ENCODE measurements at regions not wholly inside any gene's neighbourhood (a gene's known extent, or its start where the extent isn't known, plus 50 kb on each side); places are given as distances from the start of the nearest gene placed in this dataset.

GRCh38 chr15:81056304-81056703 lies 55.6 kb downstream of the TLNRD1 start:
- no peak overlapping the region for H3K9ac ChIP-seq (ENCODE audit: low read depth in 1 of 2, low read length in 2 of 2)
- peaks cover 5 to 14% (median 12%) of the 10 kb centered on the region in 4 donors for H3K4me1 ChIP-seq (ENCODE audit: control insufficient read depth in 4 of 4, insufficient read depth in 4 of 4, low read length in 3 of 4)
- 25% methylated on average over 1 of the region's 1 CpG for WGBS
- no peak overlapping the region for H3K27ac ChIP-seq (ENCODE audit: low read depth in 1 of 2, low read length in 2 of 2)
- no peaks in the 10 kb centered on the region for H3K9me3 ChIP-seq (ENCODE audit: control insufficient read depth in 4 of 4, low read length in 3 of 4)
- H3K4me3 ChIP-seq (ENCODE audit: low read depth in 1 of 3, low read length in 3 of 3), result no peak overlapping the region
- no peaks in the 10 kb centered on the region for H3K36me3 ChIP-seq (ENCODE audit: control insufficient read depth in 4 of 4, insufficient read depth in 3 of 4, low read depth in 1 of 4, low read length in 3 of 4)
- DNase-seq (ENCODE audit: low spot score), result no peak
- H3K27me3 ChIP-seq (ENCODE audit: control insufficient read depth in 4 of 4, insufficient read depth in 4 of 4, low read length in 3 of 4), result no peaks in the 10 kb centered on the region
- TF ChIP-seq MAX (IDR thresholded peaks at IDR 0.05) (no peak), TAF1 (conservative IDR thresholded peaks at IDR 0.05) (no peak), HNF4A (conservative IDR thresholded peaks at IDR 0.05) (no peak), RXRA (IDR thresholded peaks at IDR 0.05) (no peak), SP1 (IDR thresholded peaks at IDR 0.05) (no peak), ATF3 (IDR thresholded peaks at IDR 0.05) (no peak), JUND (IDR thresholded peaks at IDR 0.05) (no peak), FOXA2 (IDR thresholded peaks at IDR 0.05) (no peak), CTCF (IDR thresholded peaks at IDR 0.05; ENCODE audit: low read depth, low read length, missing input control) (no peak), NR2F2 (IDR thresholded peaks at IDR 0.05) (no peak), HNF4G (IDR thresholded peaks at IDR 0.05) (no peak), EGR1 (IDR thresholded peaks at IDR 0.05; ENCODE audit: low read depth in 2 of 2) (no peak), ZBTB33 (IDR thresholded peaks at IDR 0.05) (no peak)

- no peaks in the 10 kb centered on the region for H3K9me3 ChIP-seq (ENCODE audit: control insufficient read depth in 4 of 4, low read length in 3 of 4)
- H3K27me3 ChIP-seq (ENCODE audit: control insufficient read depth in 4 of 4, insufficient read depth in 4 of 4, low read length in 3 of 4), result no peaks in the 10 kb centered on the region
- peaks cover 5 to 33% (median 22%) of the 10 kb centered on the region in 4 donors for H3K4me1 ChIP-seq (ENCODE audit: control insufficient read depth in 4 of 4, insufficient read depth in 4 of 4, low read length in 3 of 4)
- H3K4me3 ChIP-seq (ENCODE audit: low read depth in 1 of 3, low read length in 3 of 3), result no peak overlapping the region
- no peak for TF ChIP-seq EGR1 (IDR thresholded peaks at IDR 0.05; ENCODE audit: low read depth in 2 of 2)
- no peak for TF ChIP-seq ZBTB33 (IDR thresholded peaks at IDR 0.05)
- no peak for TF ChIP-seq HNF4A (conservative IDR thresholded peaks at IDR 0.05)
- no peak for TF ChIP-seq FOXA2 (IDR thresholded peaks at IDR 0.05)
- TF ChIP-seq YY1 (IDR thresholded peaks at IDR 0.05), result no peak
- TF ChIP-seq TAF1 (conservative IDR thresholded peaks at IDR 0.05), result no peak
- no peak for TF ChIP-seq JUND (IDR thresholded peaks at IDR 0.05)
- no peak for TF ChIP-seq ATF3 (IDR thresholded peaks at IDR 0.05)
- no peak for TF ChIP-seq MAX (IDR thresholded peaks at IDR 0.05)
- TF ChIP-seq HNF4G (IDR thresholded peaks at IDR 0.05), result no peak
- no peak for TF ChIP-seq RXRA (IDR thresholded peaks at IDR 0.05)
- H3K9ac ChIP-seq (ENCODE audit: low read depth in 1 of 2, low read length in 2 of 2), result no peak overlapping the region
- no peaks in the 10 kb centered on the region for H3K36me3 ChIP-seq (ENCODE audit: control insufficient read depth in 4 of 4, insufficient read depth in 3 of 4, low read depth in 1 of 4, low read length in 3 of 4)
- no peak overlapping the region for H3K27ac ChIP-seq (ENCODE audit: low read depth in 1 of 2, low read length in 2 of 2)
- 78% methylated on average over 2 of the region's 2 CpGs for WGBS
- DNase-seq (ENCODE audit: low spot score), result no peak
Measured at GRCh38 chr15:81060470-81060869, 59.7 kb downstream of the TLNRD1 start.

Data from liver (tissue), 8 donors.